ENCODE measurements at regions not wholly inside any gene's neighbourhood (a gene's known extent, or its start where the extent isn't known, plus 50 kb on each side); places are given as distances from the start of the nearest gene placed in this dataset.

DNA sequence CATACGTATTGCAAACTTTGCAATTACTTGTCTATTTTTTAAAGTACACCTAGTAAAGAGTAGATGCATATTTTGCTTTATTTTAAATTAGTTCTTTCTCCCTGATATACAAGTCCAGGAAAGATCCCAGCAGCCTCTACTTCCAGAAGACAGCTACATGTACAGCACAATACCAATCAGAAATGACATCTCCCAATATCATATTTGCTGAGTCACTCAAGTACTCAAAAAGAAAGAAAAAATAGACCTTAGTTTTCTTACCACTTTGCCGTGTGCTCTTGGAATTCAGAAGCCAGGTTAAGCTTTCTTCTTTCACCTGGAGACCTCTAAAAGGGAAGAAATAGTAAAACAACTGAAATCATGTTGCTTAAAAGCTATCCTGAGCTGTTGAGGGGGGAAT lies 412.6 kb upstream of the RUNX1 start:
- no peak overlapping the region for H3K27ac ChIP-seq
- TF ChIP-seq, protein P1, sequence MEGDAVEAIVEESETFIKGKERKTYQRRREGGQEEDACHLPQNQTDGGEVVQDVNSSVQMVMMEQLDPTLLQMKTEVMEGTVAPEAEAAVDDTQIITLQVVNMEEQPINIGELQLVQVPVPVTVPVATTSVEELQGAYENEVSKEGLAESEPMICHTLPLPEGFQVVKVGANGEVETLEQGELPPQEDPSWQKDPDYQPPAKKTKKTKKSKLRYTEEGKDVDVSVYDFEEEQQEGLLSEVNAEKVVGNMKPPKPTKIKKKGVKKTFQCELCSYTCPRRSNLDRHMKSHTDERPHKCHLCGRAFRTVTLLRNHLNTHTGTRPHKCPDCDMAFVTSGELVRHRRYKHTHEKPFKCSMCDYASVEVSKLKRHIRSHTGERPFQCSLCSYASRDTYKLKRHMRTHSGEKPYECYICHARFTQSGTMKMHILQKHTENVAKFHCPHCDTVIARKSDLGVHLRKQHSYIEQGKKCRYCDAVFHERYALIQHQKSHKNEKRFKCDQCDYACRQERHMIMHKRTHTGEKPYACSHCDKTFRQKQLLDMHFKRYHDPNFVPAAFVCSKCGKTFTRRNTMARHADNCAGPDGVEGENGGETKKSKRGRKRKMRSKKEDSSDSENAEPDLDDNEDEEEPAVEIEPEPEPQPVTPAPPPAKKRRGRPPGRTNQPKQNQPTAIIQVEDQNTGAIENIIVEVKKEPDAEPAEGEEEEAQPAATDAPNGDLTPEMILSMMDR (conservative IDR thresholded peaks at IDR 0.05) = no peak

GRCh38 chr21:35460441-35460840 lies 411.3 kb upstream of the RUNX1 start:
- H3K27ac ChIP-seq = no peak overlapping the region
- TF ChIP-seq, protein P1 (conservative IDR thresholded peaks at IDR 0.05) = no peak

DNA sequence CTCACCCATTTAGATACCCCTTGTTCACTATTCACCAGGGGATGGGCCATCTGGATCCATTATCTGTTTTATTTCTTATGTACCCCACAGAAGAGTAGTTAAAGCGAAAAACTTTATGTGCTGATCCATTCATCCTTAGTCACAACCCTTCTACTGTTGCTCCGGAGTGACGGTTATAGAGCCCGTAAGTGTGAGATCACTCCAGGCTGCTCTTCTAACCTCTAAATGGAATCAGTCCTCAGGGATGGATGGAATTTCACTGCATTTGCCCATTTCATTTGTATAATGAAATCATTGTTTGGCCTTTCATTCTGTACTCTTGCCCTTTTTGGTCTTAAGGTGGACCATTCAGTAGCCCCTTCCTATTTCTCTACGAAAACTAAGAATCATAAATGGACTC lies 409.3 kb upstream of the RUNX1 start:
- TF ChIP-seq, protein P1 (conservative IDR thresholded peaks at IDR 0.05) = no peak
- H3K27ac ChIP-seq = no peak overlapping the region

- TF ChIP-seq, protein P1 (conservative IDR thresholded peaks at IDR 0.05) = no peak
- H3K27ac ChIP-seq = no peak overlapping the region
Observed at GRCh38 chr21:35457097-35457804, 408.1 kb upstream of the RUNX1 start.

- TF ChIP-seq, protein P1 (conservative IDR thresholded peaks at IDR 0.05) = no peak
- no peak overlapping the region for H3K27ac ChIP-seq
Observed at GRCh38 chr21:35451276-35451675, 402.2 kb upstream of the RUNX1 start.

DNA sequence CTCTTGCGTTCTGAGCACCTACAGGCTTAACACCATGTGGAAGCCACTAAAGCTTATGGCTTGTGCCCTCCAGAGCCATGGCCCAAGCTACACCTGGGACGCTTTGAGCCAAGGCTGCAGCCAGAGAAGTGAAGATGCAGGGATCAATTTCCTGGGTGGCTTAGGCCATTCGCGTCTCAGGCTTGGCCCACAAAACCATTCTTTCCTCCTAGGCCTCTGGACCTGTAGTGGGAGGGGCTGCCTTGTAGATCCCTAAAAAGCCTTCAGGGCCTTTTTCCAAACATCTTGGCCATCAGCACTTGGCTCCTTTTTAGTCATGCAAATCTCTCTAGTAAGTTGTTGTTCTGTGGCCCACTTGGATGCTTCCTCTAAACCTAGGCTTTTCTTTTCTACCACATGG lies 401.7 kb upstream of the RUNX1 start:
- TF ChIP-seq, protein P1 (conservative IDR thresholded peaks at IDR 0.05) = no peak
- H3K27ac ChIP-seq = no peak overlapping the region

- H3K27ac ChIP-seq = no peak overlapping the region
- TF ChIP-seq, protein P1 (conservative IDR thresholded peaks at IDR 0.05) = no peak
Observed at GRCh38 chr21:35449846-35450245, 400.7 kb upstream of the RUNX1 start.

All from VCaP (cell line).